Stimulated activated CD8-positive, alpha-beta memory T cell treated with anti-CD3 and anti-CD28 coated beads, Interleukin-4, amount 100 ng/mL, for 1 hour (primary cell): ENCODE measurements at regions not wholly inside any gene's neighbourhood (a gene's known extent, or its start where the extent isn't known, plus 50 kb on each side); places are given as distances from the start of the nearest gene placed in this dataset.
"Not testable (repeated sequence)": the region's sequence is repeated elsewhere in the genome, so short reads cannot be mapped to it uniquely, and the experiment has no call there.

Experiments
- DNase-seq, 2 donors: peaks; one replicate each; pipeline ENCODE4 v3.0.0-alpha.2; 2020; ENCODE audit warnings: low read depth in 2 of 2, low spot score in 1 of 2

DNA sequence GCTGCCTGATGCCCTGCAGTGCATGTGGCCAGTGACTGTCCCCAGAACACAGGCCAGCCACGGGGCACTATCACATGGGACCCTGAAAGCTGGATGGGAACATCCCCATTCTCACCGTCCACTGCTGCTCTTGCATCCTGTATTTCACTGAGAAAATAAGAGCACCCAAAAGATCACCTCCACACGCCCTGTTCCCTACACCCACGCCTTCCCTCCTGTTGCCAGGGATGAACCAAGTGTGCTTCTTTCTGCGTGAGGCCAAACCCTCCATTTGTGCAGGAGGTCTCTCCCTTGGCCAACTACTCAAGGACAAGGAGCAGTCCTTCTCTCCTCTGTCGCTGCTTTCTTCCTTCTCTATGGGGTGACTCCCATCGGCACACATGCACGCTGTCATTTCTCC is 118.3 kb downstream of the LRRC37A3 start:
- DNase-seq, result not testable (repeated sequence)

DNA sequence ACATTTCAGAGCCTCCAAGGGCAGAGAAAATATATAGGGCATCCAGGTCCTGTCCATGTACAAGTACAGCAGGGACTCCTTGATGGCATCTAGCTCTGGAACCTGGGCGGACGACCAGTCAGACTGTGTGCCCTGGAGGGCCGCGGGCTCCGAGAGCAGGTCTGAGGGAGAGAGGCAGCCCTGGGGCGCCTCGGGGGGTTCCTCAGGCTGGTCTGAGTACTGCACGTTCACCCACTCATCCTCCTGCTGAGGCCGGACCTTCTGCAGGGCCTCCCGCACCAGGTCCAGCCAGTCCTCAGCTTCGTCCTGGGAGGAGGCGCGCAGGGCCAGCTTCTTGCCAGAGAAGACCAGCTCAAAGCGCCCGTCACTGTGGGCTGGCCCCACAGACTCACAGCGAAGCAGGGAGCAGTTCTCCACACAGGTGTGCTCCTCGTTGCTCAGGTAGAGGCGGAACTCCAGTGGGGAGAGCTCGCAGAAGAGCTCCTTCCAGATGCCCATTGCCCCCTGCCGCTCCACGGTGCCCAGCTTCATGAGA is 118.8 kb downstream of the LRRC37A3 start:
- not testable (repeated sequence) for DNase-seq

DNA sequence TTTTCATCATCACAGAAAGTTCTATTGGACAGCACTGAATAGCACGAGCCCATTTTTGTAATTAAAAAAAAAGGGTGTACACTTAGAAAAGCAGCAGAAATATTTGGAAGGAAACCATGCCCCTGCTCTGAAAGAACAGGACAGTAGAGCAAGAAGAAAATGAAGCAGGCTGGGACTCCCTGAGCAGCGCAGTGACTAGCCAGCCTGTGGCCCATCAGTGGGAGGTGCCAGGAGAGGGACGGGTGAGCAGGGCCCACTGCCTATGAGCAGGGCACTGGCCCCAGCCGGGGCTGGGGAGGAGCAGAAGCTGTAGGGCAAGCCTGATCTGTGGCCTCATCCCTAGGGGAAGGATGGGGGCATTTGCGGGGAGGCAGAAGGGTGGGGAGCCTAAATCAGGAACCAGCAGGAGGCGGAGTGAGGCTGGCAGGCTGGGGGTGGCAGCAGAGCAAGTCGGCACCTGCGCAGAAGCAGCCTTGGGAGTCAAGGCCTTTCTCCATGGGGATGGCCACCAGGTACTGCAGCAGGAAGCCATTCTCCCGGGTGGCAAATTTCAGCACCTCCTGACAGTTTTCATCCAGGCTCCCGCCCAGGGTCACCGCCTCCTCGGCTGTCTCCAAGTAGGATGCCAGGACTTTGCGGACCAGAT is 119.6 kb downstream of the LRRC37A3 start:
- not testable (repeated sequence) for DNase-seq

DNA sequence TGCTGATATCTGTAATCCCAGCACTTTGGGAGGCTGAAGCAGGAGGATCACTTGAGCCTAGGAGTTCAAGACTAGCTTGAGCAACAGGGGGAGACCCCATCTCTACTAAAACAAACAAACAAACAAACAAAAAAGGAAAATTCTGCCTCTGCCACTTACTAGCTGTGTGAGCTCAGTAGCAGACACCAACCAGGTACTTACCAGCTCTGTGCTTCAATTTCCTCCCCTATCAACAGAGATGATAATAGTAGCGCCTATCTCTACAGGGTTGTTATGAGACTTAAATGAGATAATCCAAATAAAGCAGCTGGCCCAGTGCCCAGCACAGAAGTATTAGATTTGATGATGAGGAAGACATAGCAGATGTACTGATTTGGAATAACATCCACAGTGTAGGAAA is 120.3 kb downstream of the LRRC37A3 start:
- not testable (repeated sequence) for DNase-seq

DNA sequence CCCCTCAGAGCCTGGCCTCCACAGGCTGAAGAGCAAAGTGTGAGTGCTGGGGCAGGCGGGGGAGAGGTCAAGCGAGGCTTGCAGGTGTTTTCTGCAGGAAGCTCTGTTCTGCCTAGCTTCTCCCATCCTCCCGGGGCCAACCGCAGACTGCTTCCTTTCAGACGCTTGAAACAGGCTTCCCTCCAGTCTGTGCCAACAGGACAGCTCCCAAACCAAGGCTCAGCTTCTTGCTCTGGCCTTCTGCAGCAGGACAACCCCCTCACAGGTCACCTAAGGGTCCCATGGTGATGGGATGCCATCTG is 120.8 kb downstream of the LRRC37A3 start:
- not testable (repeated sequence) for DNase-seq

DNA sequence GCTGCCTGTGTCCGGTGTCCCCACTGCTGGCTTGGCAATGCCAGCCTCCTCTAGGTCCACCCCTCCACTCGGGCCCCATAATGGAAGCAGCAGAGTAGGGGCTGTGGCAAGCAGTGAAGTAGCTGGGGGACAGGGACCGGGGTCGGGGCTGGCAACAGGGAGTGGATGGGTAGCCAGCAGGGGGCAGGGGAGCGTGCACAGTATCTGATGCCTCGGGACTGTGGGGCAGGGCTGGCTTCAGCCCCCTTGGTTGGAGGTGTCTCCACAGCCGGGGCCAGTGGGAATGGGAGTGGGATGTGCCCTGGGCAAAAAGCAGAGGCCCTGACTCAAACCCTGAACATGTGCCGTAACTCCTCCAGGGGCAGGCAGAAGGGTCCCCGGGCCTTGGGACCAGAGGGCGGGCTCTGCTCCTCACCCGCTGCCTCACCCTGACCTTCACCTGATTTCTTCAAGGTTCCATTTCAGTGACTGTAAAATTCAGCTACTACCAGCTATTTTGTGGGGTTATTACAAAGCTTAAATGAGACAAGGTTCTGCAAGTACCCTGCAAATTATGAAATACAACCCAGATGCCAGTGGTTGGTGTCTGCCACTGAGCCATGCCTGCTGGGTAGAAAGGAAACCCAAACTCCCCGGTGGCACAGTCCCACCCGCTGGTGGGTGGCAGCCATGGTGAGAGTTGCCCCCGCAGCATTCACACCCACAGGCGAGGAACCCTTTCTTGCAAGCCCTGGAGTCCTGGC is 121.4 kb downstream of the LRRC37A3 start:
- DNase-seq, result not testable (repeated sequence)

DNA sequence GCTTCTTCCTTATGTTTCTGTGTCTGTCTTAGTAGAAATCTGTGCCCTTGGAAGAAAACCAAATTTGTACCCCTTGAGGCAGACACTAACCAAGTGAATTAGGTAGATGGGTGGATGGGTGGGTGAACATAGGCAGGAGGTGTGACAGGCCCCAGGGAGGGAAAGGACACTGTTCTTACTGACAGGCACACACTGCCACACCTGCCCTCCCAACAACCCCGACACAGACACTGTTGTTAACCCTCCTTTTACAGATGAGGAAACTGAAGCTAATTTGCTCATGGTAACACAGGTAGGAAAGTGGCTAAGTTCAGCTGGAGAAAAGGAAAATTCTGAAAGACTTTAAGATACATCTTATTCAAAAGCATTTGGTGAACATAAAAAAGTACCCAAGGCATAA is 123.9 kb downstream of the LRRC37A3 start:
- not testable (repeated sequence) for DNase-seq

DNA sequence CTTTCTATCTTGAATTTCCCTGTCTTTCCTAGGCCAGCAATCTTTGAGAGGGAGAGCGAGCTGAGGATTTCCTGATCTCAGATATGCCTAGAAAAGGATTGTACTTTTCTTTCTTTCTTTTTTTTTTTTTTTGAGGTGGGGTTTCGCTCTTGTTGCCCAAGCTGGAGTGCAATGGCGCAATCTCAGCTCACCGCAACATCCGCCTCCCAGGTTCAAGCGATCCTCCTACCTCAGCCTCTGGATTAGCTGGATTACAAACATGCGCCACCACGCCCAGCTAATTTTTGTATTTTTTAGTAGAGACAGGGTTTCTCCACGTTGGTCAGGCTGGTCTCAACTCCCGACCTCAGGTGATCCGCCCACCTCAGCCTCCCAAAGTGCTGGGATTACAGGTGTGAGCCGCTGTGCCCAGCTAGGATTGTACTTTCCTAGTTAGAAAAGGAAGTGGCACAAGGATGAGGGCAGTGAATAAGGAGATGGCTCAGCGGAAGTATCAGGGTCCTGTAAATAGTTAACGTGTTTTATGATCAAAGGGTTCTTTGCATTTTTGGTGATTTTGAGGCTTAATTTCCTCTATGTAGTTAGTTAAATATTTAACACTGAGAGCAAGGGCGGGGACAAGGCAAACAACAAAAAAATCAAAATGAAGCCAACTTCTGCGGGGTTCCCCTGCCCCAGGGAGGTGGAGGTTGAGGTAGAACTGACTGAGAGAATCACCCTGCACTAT is 124.6 kb downstream of the LRRC37A3 start:
- DNase-seq, result not testable (repeated sequence)

DNA sequence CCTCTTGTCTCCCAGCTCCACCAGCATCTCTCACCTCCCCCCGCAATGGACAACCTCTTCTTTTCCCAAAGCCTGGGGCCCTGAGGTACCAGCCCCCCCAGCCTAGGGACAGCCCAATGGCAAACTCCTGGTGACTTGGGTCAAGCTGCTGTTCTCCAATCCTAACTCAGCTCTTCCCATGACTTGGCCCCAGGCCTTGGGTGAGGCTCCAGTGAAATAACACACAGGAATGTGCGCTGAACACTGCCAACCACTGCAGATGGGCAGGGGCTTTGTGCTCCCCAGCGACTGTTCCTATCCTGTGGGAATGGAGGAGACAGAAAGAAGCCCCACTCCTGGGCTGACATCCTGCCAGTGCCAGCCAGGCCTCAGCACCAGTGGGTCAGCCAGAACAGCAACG is 125.2 kb downstream of the LRRC37A3 start:
- DNase-seq, result not testable (repeated sequence)

DNA sequence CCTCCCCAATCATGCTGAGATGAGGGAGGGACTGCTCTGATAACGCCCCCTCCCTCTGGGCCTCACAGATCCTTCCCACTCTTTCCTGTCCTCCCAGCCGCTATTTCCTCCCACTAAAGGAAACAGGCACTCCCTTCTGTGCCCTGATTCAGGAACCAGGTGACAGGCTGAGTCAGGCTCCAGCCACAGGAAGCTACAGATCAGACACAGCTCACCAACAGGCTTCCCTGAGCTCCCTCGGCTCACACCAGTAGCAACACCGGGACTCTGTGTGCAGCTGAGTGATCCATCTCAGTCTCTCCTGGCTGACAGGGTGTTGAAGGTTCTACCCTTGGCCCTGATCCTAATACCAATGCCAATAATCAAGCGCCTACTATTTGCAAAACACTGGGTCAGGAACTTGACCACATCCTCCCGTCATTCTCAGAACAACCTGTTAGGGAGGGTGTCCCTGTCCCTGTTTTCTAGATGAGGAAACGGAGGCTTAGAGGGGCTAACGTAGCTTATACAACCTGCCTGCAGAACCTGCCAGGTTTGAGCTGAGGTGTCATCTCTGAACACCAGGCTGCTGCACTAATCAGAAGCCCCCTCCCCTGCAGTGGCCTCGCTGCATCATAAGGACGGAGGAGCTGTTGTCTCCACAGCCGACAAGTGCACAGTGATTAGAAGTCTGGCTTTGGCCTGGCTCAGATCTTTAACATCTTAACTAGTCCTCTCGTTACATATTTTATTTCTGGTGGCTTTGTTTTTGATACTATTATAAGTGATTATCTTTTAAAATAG is 126.3 kb downstream of the LRRC37A3 start:
- not testable (repeated sequence) for DNase-seq

DNA sequence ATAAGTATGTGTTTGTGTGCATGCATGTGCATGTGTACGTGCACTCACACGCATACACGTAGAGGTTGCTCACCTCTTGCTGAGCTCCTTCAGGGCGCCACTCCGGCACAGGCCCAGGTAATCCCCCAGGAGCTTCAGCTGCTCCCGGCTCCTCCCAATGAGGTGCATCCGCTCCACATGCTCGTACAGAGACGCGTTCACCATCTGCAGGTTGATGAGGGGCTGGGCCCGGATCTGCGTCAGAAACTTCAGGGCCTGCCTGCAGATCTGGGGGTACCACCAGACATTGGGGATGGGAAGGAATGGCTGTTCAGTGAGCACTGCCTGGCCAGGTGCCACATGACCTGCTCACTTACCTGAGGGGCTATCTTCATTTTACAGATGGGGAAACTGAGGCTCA is 127.0 kb downstream of the LRRC37A3 start:
- not testable (repeated sequence) for DNase-seq

DNA sequence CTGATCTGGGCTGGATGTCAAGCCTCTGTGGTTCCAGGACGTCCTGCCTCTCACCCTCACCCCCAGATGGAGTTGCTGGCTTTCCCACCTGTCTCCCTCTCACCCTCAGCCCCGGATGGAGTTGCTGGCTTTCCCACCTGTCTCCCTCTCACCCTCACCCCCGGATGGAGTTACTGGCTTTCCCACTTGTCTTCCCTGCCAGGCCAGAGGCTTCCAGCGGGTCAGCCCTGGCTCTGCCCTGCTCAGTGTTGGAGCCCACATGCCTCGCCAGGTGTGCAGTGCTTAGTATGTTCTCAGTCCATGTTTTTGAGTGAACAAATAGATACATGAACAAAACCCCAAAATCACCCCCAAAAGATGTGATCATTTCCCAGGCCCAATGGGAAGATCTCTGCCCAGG is 127.6 kb downstream of the LRRC37A3 start:
- DNase-seq, result not testable (repeated sequence)

DNA sequence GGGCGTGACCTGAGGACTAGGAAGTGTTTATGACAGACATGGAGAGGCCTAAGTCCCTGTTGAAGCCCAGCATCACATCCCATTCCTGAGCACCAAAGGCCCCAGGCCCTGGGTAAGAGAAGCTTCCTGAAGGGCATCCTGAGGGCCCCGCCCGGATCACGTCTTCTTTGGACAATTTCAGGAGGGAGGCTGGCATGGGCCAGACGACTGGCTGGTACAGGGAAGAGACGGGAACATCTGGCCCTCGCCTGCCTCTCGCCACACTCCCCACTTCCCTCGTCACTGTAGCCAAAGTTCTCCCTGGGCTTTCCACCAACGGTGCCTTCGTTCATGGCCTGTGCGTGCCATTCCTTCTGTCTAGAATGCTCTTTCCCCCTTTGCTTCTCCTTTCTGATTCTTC is 128.1 kb downstream of the LRRC37A3 start:
- DNase-seq, result not testable (repeated sequence)

DNA sequence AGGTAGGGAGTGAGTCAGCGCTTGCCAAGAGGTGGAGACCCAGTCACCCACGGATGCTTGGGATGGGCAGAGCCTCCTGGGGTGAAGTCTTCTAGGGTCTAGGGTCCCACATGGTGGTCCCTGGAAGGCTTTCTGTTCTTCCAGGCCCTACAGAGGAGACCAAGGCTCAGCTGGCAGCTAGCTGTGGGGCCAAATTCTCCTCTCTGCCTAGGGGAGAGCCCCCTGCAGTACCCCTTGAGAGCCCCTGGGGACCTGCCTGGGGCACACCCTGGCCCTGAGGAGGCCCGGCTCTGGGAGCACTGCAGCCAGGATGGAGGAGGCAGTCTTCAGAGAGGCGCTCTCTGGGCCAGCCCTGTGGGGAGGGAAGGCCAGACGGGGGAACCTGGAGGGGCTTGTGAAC is 128.6 kb upstream of the SMURF2 start:
- DNase-seq, result not testable (repeated sequence)

DNA sequence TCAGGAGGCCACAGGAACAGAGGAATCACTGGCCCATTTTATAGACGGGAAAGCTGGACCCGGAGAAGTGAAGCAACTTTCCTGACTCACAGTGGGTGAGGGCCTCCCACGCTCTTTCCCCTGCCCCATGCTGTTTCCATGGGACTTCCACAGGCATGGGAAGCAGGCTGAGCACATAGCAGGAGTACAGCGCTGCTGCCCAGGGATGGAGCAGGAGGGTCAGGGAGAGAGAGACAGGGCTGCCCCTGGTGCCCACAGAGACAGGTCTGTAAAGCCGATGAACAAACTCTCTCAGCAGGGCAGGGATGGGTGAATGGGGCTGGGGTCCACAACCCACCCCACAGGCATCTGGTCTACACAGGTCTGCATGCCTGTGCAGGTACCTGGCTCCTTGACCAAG is 128.1 kb upstream of the SMURF2 start:
- not testable (repeated sequence) for DNase-seq

DNA sequence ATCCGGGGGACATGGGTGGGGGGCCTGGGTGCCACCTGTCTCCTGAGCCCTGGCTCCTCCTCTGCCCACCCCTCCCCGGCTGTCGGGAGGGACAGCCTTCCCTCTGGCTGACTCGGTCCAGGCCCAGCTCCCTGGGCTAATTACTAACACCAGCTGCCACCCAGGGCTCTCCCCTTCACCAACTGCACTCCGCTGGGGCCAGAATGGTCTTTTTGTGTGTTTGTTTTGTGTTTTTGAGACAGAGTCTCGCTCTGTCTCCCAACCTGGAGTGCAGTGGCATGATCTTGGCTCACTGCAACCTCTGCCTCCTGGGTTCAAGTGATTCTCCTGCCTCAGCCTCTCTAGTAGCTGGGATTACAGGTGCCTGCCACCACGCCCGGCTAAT is 126.9 kb upstream of the SMURF2 start:
- DNase-seq, result not testable (repeated sequence)

DNA sequence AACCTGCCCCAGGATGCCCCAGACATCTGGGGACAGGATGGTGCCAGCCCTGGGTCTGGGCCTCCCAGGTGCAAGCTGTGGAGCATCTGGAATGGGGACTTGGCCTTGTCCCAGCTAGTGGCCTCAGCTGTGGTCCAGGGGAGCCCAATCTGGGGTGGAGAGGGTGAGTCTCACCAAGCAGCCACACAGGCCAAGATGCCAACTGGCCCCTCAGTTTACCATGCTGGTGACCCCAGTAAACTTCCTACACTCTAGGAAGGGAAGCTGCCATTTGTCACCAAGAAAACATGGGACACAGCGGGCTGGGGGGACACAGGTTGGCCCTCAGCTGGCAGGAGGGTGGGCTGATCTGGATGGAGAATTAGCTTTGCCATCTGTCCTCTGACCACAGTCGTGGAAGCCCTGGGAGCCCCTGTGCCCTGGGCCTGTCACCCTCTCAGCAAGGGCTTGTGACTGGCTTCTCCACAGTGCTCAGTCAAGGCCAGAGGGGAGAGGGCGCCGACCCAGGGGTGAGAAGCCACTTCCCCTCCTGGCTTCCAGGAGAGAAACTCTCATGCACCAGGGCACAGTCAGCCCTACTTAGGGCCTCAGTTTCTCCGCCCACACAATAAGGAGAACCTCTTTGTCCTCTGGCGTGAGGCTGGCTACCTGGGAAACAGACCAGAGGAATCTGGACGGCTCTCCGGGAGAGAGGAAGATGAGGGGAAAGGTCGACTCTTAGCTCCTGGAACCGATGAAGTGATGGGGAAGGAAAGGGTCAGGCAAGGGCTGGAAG is 126.4 kb upstream of the SMURF2 start:
- DNase-seq, result no peak

DNA sequence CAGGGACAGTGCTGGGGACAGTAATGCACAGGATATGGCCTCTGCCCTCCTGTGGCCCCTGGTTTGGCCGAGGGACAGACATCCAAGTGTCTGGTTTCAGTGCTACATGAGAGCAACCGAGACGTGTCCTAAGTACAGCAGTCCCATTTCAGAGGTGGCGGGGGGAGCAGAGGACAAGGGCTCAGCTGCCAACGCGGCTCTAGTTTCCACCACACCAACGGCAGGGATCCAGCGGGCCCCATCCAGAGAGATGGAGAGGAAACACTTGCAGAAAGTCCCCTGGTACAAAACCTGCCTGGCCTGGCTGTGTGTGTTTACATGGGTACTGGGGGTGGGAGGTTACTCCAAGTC is 125.8 kb upstream of the SMURF2 start:
- no peak for DNase-seq

DNA sequence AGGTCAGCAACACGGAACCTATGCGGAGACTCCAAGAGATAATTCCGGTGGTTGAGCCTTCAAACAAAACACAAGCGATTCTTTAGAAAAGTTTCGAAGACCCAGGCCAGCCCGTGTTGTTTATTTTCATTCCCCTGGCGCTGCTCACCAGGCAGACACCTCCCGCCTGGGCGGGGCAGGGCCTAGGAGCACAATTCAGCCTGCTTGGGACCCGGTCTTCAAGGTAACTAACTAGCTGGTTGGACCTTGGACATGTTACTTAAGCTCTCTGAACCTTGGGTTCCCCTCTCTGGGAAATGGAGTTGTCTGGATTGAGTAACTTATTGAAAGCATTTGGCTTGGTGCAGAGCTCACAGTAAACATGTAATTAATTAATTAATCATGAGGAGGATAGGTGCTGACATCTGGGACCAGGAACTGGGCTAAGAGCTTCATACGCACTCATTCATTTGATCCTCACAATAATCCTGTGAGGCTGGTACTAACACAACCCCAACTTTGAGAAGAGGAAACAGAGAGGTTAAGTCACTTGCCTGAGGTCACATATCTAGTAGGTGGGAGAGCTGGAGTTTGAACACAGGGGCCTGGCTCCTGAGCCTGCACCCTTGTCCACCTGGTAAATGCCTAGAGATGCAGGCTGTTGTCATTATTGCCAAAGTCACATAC is 125.3 kb upstream of the SMURF2 start:
- no peak for DNase-seq

DNA sequence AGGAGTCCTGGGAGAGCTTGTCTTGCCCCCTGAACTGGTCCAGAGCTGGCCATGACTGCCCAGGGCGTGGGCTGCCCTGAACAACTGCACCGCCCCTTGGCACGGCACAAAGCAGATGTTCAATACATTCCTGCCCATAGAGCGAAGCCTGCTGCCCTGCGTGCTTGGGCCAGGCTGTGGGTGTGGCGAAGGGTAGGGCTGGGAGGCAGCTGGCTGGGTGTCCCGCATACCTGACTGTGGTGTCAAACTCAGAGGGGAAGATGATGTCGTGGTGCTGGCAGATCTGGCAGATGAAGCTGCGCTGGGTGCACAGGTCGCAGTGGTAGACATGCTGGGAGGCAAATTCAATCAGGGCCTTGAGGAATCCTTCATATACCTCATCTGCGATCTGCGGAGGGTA is 124.2 kb upstream of the SMURF2 start:
- no peak for DNase-seq
